GM10266 (cell line): ENCODE measurements at regions not wholly inside any gene's neighbourhood (a gene's known extent, or its start where the extent isn't known, plus 50 kb on each side); places are given as distances from the start of the nearest gene placed in this dataset.

Source experiments
- DNase-seq: peaks from one replicate; pipeline ENCODE4 v3.0.0; 2012; ENCODE audit errors: extremely low spot score
- TF ChIP-seq, protein P1 (sequence below): IDR thresholded peaks from 2 replicates; pipeline ENCODE4 v1.5.1; 2012; ENCODE audit warnings: mild to moderate bottlenecking, low read depth; ENCODE audit not compliant: control insufficient read depth, insufficient read depth; ENCODE audit errors: missing control alignments

DNA sequence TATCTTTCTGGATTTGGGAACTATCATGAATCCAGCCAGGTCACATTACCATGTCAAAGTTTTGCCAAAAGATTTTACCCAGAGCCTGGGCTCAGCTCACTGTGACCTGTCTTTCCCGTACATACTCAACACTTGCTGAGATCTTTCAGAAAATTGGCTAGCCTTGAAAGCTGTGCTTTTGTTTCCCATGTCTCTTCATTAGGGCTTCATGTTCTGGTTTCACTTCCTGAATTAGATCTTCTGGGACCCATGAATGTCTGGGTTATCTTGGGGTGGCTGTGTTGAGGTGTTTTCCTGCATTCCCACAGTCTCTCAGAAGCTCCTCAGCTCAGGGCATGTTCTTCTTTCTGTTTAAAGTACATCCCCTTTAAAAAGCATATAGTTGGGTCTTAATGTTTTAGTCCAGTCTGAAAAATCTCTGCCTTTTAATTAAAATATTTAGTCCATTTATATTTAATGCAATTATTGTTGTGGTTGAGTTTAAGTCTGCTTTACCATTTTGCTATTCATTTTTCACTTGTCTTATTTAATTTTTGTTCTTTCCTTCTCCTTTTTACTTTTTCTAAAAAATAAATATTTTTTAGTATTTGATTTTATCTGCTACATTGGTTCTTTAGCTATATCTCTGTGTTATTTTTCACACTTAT is 242.7 kb downstream of the VRK1 start:
- TF ChIP-seq, protein P1, sequence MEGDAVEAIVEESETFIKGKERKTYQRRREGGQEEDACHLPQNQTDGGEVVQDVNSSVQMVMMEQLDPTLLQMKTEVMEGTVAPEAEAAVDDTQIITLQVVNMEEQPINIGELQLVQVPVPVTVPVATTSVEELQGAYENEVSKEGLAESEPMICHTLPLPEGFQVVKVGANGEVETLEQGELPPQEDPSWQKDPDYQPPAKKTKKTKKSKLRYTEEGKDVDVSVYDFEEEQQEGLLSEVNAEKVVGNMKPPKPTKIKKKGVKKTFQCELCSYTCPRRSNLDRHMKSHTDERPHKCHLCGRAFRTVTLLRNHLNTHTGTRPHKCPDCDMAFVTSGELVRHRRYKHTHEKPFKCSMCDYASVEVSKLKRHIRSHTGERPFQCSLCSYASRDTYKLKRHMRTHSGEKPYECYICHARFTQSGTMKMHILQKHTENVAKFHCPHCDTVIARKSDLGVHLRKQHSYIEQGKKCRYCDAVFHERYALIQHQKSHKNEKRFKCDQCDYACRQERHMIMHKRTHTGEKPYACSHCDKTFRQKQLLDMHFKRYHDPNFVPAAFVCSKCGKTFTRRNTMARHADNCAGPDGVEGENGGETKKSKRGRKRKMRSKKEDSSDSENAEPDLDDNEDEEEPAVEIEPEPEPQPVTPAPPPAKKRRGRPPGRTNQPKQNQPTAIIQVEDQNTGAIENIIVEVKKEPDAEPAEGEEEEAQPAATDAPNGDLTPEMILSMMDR: no peak
- no peak for DNase-seq

DNA sequence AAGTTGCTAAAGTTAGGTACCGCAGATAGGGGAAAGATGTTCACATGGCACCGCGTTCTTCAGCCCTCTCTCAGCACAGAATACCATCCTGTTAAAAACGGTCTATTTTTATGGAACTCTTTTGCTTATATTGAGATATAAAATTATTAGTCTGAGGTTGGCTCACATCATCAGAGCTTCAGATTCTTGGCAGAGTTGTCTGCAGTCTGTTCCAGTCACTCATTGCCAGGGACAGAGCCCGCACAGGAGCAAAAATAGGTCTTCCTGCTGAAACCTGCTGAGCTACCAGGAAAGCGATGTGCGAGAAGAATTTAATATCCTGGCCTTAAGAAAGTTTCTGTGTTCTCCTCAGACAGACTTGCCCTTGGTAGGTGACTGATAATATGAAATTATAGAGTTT is 249.8 kb downstream of the VRK1 start:
- TF ChIP-seq, protein P1: no peak

DNA sequence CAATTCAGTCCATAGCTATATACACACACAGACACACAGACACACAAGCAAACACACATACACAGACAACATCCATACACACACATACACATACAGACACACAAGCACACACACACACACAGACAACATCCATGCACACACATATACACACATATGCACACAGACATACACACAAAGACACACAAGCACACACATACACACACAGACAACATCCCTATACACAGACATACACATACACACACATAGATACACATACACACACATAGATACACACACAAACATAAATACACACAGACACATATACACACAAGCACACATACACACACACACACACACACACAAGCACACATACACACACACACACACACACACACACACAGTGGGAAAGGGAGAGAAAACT is 254.8 kb downstream of the VRK1 start:
- DNase-seq: no peak
- TF ChIP-seq, protein P1: no peak

More for the DNA sequence above, 249.8 kb downstream of the VRK1 start:
- DNase-seq: no peak

DNA sequence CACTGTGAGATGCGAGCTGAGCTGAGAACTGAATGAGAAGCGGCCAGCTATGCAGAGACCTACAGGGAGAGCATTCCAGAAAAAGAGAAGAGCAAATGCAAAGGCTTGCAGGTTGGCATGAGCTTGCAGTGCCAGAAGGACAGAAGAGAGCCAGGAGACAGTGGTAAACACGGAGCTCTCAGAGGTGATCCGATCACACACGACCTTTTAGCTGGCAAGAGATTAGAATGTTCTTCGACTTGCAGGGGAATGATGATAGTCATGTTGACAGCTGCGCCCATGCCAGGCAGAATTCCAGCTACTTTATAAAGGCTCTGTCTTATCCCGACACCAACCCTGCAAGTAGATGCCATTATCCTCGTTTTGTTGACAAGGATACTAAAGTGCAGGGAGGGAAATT is 256.8 kb downstream of the VRK1 start:
- TF ChIP-seq, protein P1: no peak
- DNase-seq: no peak

DNA sequence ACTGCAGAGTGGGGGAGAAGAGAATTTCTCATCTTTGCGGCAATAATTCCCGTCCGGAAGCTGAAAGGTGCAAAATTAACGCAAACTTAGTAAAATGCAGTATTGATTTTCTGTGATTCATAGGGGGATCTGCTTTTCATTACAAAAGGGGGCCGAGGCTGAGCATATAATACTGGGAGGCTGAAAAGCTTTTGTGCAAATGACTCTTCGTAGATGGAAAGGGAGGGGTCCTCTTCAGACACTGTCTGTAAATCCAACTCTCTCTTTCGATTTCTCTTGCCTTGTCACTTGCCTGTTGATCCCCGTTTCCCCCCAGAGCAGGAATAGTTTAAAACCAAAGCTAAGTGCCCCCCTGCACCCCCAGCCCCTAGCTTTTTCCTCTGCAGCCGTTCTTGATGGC is 258.2 kb downstream of the VRK1 start:
- DNase-seq: no peak
- TF ChIP-seq, protein P1: no peak

DNA sequence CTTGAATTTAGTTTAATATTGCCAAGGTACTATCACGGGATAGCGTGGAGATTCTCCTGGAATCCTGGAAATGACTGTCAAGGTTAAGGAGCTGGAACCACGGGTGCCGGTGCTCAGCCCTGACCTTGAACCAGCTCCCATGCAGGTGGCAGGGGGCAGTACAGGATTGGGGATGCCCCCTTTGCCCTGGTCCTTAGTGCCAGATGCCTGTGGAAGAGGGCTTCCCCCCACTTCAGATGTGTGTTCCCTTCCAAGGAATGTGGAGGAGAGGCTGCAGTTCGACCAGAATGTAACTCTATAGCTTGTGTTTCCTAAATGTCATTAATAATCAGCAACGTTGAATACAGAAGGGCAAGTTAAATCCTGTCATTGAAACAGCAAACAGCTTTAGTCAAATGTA is 258.9 kb downstream of the VRK1 start:
- TF ChIP-seq, protein P1: peak; percentile 1

DNA sequence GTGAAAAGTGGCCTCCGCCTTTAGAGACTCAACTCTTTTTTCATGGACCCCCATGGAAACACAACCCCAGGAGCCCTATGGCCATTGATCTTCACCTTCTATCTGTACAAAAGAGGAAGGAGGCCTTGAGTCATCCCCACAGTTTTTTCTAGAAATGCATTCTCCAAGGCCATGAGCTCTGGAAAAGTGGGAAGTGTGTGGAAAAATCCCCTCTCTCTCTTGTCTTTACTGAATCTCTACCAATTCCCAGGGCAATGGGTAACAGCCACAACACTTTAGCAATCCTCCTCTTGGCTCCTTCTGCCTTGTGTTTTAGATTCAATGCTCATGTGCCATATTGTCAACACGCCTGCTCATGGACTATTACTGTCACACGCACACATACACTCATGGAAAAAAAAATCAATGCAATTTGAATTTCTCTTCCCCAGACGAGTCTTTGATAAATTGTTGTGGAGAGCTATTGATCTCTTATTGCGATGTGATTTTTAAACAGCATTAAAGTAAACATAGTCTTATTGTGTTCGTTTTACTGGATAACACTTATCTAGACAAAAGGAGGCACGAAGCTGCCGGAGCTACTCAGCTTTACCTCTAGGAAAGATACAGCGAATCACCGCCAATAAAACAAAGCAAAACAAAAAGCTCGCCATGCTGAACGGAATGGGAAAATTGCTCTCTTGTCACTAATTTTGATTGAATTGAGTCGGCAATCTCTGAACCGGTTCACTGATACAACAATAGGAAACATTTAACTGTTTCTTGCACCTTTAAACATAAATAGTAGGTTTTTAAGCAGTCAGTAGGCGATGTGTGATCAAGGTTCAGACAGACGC is 260.3 kb downstream of the VRK1 start:
- no peak for DNase-seq
- TF ChIP-seq, protein P1: no peak

More for the DNA sequence above, 258.9 kb downstream of the VRK1 start:
- DNase-seq: no peak
